Skin of body (tissue), 1 donor: ENCODE measurements at regions not wholly inside any gene's neighbourhood (a gene's known extent, or its start where the extent isn't known, plus 50 kb on each side); places are given as distances from the start of the nearest gene placed in this dataset.

Experiments used
- DNase-seq: peaks from one replicate; lab custom pipeline; 2025; lab: John Stamatoyannopoulos, UW

GRCh38 chr16:59440502-59440901 is 706.4 kb upstream of the GOT2 start:
- no peak for DNase-seq

DNA sequence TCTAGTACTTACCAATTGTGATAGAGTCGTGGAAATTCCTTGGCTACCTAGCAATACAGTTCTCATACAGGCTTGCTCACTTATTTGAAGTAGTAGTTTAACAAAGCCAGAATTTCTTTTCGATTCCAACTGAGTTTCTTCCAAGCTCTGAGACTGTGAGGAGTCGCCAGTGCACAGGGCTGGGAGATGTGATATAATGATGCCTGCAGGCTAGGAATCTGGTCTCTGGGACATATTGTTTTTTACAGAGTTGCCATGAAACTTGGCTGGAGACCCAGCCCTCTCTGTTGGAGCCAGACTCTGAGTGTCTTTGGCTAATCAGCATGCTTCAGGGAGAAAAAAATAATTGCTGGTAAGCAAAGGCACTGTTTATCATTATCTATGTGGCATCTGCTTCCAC is 698.8 kb upstream of the GOT2 start:
- no peak for DNase-seq

DNA sequence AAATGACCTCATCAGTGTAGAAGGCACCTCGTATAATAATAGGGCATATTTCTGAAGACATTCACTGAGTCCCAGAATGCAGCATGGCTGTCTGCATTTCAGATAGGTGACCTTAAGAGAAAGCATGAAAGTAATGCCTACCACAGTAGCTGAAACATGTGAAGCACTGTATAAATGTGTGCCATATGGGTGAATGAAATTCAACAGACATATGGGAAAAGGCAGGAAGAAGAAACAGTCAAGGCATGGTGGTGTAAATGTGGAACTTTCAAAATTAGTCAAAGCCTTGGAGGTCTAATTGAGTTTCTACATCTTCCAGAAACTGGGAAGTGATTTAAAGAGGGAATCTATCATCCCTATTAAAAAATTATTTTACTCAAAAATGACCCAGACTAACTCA is 698.2 kb upstream of the GOT2 start:
- DNase-seq: no peak

- DNase-seq: no peak
These were observed 690.7 kb upstream of the GOT2 start for GRCh38 chr16:59424714-59425273.

DNA sequence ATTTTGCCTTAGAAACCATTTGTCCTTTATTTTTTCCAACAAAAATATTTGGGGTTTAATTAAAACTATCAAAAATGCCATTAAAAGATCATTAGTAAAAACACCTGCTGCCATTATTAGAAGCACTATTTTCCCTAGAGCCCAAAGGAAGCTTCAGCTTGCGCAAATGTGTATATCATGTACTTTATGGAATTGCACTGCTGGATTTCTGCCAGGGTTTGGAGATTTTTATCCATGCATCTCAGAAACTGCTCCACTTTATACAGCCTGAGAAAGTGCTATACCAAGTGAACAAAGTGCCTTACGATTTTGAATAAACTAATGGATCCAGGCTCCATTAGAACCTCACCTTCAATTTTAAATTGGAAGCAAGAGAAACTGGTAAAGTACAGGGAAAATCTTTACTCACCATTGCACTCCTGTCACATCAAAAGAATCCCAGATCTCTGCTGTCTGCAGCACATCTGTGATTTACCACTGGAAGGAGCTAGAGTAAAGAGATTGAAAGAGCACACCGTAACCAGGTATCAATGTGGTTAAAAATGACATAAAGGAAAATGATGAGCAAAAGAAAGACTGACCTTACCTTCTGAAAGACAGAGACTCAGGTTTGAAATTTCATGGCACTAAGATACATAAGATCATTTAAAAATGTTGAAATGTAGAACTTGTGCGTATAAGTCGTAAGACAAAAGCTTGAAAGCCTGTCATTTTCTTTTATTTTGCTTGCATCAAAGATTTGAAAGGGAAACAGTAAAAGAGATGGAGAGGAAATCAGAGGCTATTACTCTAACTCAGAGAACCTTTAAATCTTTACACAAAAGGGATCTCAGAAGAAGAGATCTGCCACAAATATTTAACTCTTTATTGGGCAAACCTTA is 678.1 kb upstream of the GOT2 start:
- DNase-seq: no peak

GRCh38 chr16:59410451-59410850 is 676.3 kb upstream of the GOT2 start:
- no peak for DNase-seq

GRCh38 chr16:59405802-59406201 is 671.7 kb upstream of the GOT2 start:
- no peak for DNase-seq

DNA sequence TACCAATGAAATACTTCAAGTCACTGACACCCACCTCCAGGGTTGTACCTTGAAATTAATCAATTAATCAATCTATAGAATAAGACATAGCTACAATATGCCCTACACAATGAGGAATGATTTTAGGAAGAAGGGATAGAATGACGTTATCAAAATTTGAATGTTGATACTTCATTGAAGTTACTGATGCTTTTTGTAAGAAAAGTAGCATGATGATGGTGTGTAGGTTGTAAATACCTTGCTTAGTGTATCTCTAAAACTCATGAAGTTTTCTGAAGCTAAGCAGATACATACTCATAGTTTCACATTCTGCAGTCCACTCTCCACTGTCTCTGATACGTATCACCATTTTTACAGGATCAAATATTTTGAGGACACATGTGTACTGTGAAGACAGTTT is 670.4 kb upstream of the GOT2 start:
- no peak for DNase-seq

GRCh38 chr16:59400830-59401229 is 666.7 kb upstream of the GOT2 start:
- no peak for DNase-seq

GRCh38 chr16:59397638-59398037 is 663.5 kb upstream of the GOT2 start:
- DNase-seq: no peak

- DNase-seq: no peak
These were observed 660.4 kb upstream of the GOT2 start for GRCh38 chr16:59394526-59394925.

- no peak for DNase-seq
These were observed 658.8 kb upstream of the GOT2 start for GRCh38 chr16:59392911-59393310.

DNA sequence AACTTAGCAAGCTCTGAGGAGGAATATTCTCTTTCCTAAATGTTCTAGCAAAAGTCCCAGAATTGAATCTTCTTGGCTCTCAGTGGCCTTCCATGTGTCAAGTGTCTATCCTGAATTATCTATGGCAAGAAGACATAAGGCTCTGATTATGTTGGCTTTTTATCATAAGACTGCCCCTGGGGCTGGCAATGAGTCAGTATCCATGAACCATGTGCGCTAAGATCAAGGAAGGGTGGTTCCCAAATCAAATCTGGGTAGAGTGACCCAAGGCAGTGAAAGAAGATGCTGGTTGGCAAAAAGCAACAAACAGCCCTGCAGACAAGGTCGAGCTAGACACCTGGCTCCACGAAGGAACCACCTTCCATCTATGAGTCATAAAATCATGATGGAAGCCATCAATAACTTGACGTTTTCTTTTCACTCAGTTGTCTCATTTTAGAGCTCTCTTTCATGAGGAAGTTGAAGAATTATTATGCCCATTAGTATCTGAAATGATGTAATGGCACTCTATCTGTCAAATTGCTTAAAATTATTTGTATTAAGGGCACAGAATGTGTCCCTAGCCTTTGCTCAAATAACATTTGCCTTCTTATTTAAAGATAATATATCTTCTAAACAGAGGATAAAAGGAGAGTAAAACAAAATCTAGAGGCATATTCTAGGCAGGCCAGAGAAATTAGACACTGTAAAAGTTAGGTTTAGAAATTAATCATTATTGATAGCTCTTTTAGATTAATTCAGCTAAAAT is 657.7 kb upstream of the GOT2 start:
- no peak for DNase-seq

DNA sequence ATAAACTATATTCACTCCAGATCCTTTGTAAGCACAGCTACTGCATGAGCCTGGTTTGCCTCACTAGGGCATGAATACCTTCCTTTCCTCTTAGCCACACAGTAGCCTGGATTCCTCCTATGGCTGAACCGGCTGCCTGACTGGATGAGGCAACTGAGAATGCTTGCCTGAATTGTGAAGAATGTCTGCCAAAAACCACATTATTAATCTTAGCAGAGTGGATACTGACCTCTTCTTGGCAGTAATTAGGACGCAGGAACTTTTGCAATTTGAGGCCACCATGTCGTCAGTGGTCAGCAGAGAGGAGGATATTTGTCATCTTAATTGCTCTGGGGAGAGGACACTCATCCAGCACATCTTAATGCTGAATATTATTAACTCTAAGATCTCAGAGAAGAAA is 651.8 kb upstream of the GOT2 start:
- peak; percentile 2 for DNase-seq

DNA sequence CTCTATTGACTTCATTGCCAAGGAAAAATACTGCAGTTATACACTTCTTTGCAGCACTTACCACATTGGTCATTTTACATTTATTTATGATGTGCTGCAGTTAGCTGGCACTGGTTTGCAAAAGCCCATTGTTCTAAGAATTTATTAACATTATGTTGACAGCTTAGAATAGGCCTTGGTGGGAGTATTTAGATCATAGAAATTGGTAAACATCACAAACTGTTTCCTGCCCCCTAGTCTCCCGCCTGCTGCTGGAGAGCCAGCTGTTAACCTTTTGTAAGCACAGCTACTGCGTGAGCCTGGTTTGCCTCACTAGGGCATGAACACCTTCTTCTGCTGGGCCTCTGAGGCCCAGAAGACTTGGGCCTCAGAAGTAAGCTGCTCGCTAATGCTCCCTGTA is 651.4 kb upstream of the GOT2 start:
- no peak for DNase-seq

- DNase-seq: no peak
These were observed 639.5 kb upstream of the GOT2 start for GRCh38 chr16:59373632-59374031.

- no peak for DNase-seq
These were observed 636.6 kb upstream of the GOT2 start for GRCh38 chr16:59370717-59371116.

- no peak for DNase-seq
These were observed 635.4 kb upstream of the GOT2 start for GRCh38 chr16:59369523-59369922.

DNA sequence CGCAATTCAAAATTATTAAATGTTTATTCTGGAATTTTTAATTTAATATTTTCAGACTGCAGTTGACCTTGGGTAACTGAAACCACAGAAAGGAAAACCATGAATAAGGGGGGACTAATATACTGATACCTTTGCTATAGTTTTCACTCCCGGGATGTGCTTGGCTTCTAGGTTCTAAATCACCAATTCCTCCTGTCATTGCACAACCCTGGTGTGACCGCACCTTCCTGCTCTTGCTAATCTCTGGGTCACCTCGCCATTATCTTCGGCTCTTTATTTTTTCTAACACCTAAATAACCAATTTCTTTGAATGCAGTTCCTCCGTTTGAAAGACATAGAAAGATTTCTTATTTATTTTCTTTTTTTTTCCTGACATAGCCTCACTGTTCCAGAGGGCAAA is 634.5 kb upstream of the GOT2 start:
- no peak for DNase-seq

GRCh38 chr16:59356709-59357108 is 622.6 kb upstream of the GOT2 start:
- DNase-seq: no peak

DNA sequence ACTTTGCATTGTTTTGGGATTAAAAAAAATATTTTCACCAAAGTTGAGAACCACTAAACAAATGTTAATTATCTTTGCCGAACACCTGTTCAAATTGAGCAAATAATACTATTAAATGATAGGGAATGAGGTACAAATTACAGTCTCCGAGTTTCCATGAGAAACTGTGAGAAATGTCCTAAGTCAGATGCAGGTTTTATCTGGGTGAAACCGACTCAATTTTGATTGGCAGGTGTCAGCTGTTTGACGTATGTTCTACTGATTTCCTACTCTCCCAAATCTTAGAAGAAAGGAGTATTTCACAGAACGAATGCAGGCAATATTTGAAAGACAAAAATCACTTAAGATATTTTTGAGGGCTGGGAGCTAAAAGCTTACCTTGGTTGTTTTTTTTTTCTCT is 622.0 kb upstream of the GOT2 start:
- DNase-seq: no peak

DNA sequence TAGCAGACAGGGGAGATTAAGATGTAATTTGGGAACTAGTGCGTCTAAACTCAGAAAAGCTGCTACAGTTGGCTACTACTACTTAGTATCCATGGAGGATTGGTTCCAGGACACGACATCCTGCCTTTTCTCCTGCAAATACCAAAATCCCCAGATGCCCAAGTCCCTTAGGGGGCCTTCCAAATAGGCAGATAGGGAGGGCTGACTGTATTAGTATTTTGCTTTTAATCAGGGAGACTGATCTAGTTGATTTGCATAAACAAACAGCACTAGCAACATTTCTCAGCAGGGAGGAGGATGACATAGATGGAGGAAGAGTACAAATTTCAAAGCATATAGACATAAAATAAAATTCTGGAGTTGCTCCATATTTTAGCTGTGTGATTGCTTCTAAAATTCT is 621.6 kb upstream of the GOT2 start:
- no peak for DNase-seq
